Endothelial cell of umbilical vein (primary cell): ENCODE measurements at regions not wholly inside any gene's neighbourhood (a gene's known extent, or its start where the extent isn't known, plus 50 kb on each side); places are given as distances from the start of the nearest gene placed in this dataset.

ENCODE experiments used
- EZH2 ChIP-seq: IDR thresholded peaks from 2 replicates; pipeline ENCODE4 v1.6.1; 2012; ENCODE audit warnings: borderline replicate concordance, low read depth, mild to moderate bottlenecking, moderate library complexity, low read length, inconsistent platforms; ENCODE audit not compliant: severe bottlenecking
- FOS ChIP-seq: IDR thresholded peaks from 2 replicates; pipeline ENCODE4 v1.6.1; 2011; ENCODE audit warnings: mild to moderate bottlenecking, low read length, moderate library complexity, borderline replicate concordance; ENCODE audit not compliant: insufficient read depth
- JUN ChIP-seq: IDR thresholded peaks from 2 replicates; pipeline ENCODE4 v1.6.1; 2011; ENCODE audit warnings: borderline replicate concordance, low read depth; ENCODE audit not compliant: insufficient read length, insufficient read depth
- MAX ChIP-seq: IDR thresholded peaks from 2 replicates; pipeline ENCODE4 v1.6.1; 2011; ENCODE audit not compliant: insufficient read depth, insufficient read length
- MYC ChIP-seq: IDR thresholded peaks from one replicate; pipeline ENCODE4 v1.6.1; 2011; ENCODE audit warnings: mild to moderate bottlenecking, low read depth, low read length
- POLR2A ChIP-seq: IDR thresholded peaks from 2 replicates; pipeline ENCODE4 v1.6.1; 2012; ENCODE audit warnings: low read depth, mild to moderate bottlenecking, control low read depth, low read length
- POLR2AphosphoS5 ChIP-seq: IDR thresholded peaks from 2 replicates; pipeline ENCODE4 v1.6.1; 2012; ENCODE audit warnings: low read depth, mild to moderate bottlenecking, control low read depth, low read length, moderate library complexity; ENCODE audit not compliant: insufficient read depth
- TF ChIP-seq, protein P1 (sequence below), 2 donors: IDR thresholded peaks; 1 replicate in 1 of 2; 2 replicates in 1 of 2; pipeline ENCODE4 v1.5.1; 2011; ENCODE audit warnings: low read length in 2 of 2, mild to moderate bottlenecking in 2 of 2, moderate library complexity in 2 of 2, control low read depth in 1 of 2, inconsistent platforms in 1 of 2, low read depth in 1 of 2; ENCODE audit not compliant: insufficient read depth in 1 of 2; ENCODE audit errors: extremely low read depth in 1 of 2

DNA sequence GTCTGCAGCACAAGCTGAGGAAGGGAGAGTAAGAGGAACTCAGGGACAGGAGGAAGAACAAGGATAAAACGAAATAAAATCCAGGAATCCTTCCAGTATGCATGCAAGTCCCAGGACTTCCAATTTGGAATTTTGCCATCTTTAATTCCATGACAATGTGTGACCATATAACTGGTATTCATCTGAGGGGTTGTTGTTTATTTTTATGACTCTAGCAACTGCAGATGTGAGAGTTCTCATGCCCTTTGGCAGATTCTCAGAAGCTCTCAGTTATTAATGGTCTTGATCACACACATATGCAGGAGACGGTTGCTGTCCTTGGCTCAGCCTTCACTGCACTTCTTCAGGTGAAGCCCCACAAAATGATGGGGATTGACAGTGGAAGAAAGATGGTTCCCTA is 148.2 kb downstream of the SMIM20 start:
- TF ChIP-seq, protein P1, sequence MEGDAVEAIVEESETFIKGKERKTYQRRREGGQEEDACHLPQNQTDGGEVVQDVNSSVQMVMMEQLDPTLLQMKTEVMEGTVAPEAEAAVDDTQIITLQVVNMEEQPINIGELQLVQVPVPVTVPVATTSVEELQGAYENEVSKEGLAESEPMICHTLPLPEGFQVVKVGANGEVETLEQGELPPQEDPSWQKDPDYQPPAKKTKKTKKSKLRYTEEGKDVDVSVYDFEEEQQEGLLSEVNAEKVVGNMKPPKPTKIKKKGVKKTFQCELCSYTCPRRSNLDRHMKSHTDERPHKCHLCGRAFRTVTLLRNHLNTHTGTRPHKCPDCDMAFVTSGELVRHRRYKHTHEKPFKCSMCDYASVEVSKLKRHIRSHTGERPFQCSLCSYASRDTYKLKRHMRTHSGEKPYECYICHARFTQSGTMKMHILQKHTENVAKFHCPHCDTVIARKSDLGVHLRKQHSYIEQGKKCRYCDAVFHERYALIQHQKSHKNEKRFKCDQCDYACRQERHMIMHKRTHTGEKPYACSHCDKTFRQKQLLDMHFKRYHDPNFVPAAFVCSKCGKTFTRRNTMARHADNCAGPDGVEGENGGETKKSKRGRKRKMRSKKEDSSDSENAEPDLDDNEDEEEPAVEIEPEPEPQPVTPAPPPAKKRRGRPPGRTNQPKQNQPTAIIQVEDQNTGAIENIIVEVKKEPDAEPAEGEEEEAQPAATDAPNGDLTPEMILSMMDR (IDR thresholded peaks at IDR 0.05; ENCODE audit: extremely low read depth in 1 of 2, insufficient read depth in 1 of 2, low read depth in 1 of 2, low read length in 2 of 2), result no peak
- TF ChIP-seq MAX (no peak), JUN (no peak), POLR2A (no peak), FOS (no peak), EZH2 (no peak), POLR2AphosphoS5 (no peak), MYC (no peak)
